GM12892 (cell line): ENCODE measurements at regions not wholly inside any gene's neighbourhood (a gene's known extent, or its start where the extent isn't known, plus 50 kb on each side); places are given as distances from the start of the nearest gene placed in this dataset.

Source experiments
- POLR2A ChIP-seq: IDR thresholded peaks from 2 replicates; pipeline ENCODE4 v1.6.1; 2011; ENCODE audit warnings: low read depth, low read length, control low read depth
- POLR2AphosphoS5 ChIP-seq: IDR thresholded peaks from 2 replicates; pipeline ENCODE4 v1.6.1; 2011; ENCODE audit warnings: low read depth, low read length, control low read depth

GRCh38 chr11:134940441-134941126, 528.5 kb upstream of the B3GAT1 start:
- no peak for TF ChIP-seq POLR2AphosphoS5
- TF ChIP-seq POLR2A = no peak
